ENCODE measurements at regions not wholly inside any gene's neighbourhood (a gene's known extent, or its start where the extent isn't known, plus 50 kb on each side); places are given as distances from the start of the nearest gene placed in this dataset.

DNA sequence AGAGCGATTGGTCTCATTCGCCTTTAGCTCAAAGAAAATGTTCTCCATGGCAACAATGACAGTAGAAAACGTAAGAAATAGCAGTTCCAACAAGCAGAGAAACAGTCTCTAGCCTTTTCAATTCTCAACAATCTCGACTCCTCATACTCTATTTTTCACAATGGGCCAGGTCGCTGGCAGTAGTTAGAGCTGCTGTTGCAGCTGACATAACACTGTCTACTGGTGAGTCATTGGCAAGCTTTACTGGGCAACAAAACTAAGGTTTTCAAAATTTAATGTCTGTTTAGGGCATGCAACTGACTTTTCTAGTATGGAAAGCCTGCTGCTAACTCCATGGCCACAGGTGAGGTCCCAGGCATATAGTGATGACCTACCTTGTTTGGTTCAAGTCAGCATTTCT, 221.1 kb upstream of the KAZN start:
- TF ChIP-seq, protein P1, sequence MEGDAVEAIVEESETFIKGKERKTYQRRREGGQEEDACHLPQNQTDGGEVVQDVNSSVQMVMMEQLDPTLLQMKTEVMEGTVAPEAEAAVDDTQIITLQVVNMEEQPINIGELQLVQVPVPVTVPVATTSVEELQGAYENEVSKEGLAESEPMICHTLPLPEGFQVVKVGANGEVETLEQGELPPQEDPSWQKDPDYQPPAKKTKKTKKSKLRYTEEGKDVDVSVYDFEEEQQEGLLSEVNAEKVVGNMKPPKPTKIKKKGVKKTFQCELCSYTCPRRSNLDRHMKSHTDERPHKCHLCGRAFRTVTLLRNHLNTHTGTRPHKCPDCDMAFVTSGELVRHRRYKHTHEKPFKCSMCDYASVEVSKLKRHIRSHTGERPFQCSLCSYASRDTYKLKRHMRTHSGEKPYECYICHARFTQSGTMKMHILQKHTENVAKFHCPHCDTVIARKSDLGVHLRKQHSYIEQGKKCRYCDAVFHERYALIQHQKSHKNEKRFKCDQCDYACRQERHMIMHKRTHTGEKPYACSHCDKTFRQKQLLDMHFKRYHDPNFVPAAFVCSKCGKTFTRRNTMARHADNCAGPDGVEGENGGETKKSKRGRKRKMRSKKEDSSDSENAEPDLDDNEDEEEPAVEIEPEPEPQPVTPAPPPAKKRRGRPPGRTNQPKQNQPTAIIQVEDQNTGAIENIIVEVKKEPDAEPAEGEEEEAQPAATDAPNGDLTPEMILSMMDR (conservative IDR thresholded peaks at IDR 0.05; ENCODE audit: low read depth, low read length) = no peak
- no peak for TF ChIP-seq EZH2 (IDR thresholded peaks at IDR 0.05; ENCODE audit: borderline replicate concordance, low read depth, low read length, poor library complexity, severe bottlenecking)

Measured in A673 (cell line).